ENCODE measurements at regions not wholly inside any gene's neighbourhood (a gene's known extent, or its start where the extent isn't known, plus 50 kb on each side); places are given as distances from the start of the nearest gene placed in this dataset.

DNA sequence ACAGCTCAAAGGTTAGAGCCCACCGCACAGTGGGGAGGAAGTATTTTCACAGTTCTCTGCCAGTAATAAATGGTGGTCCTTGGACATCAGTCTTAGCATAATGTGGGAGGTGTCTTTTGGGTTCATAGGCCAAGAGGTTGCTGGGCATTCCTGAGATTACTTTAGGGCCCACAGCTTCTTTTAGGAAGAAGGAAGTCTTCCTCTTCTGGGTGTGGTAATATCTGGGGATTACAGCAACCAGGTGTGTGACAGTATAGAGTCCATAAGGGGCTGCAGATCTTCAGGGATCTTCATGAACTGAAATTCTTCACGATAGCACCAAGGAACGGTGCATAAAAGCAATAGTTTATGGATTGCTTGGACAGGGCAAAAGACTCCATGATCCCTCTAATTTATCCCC is 56.2 kb upstream of the PTGR2 start:
- H3K36me3 ChIP-seq = no peaks in the 10 kb centered on the region
- DNase-seq (ENCODE audit: low spot score) (no peak), ATAC-seq (ENCODE audit: insufficient number of reproducible peaks, low FRiP score, low read depth) (no peak)
- no peak overlapping the region for H3K4me3 ChIP-seq
- no peaks in the 10 kb centered on the region for H3K27me3 ChIP-seq (replicated peaks; ENCODE audit: insufficient read depth)
- peaks cover 17 to 21% of the 10 kb centered on the region in 2 donors for H3K4me1 ChIP-seq (ENCODE audit: control insufficient read depth in 1 of 2, low read depth in 2 of 2)
- H3K9me3 ChIP-seq = no peaks in the 10 kb centered on the region
- peak overlapping the region; percentile 24 to 80 for H3K27ac ChIP-seq
- TF ChIP-seq, protein P1, sequence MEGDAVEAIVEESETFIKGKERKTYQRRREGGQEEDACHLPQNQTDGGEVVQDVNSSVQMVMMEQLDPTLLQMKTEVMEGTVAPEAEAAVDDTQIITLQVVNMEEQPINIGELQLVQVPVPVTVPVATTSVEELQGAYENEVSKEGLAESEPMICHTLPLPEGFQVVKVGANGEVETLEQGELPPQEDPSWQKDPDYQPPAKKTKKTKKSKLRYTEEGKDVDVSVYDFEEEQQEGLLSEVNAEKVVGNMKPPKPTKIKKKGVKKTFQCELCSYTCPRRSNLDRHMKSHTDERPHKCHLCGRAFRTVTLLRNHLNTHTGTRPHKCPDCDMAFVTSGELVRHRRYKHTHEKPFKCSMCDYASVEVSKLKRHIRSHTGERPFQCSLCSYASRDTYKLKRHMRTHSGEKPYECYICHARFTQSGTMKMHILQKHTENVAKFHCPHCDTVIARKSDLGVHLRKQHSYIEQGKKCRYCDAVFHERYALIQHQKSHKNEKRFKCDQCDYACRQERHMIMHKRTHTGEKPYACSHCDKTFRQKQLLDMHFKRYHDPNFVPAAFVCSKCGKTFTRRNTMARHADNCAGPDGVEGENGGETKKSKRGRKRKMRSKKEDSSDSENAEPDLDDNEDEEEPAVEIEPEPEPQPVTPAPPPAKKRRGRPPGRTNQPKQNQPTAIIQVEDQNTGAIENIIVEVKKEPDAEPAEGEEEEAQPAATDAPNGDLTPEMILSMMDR (IDR thresholded peaks at IDR 0.05) = no peak

DNA sequence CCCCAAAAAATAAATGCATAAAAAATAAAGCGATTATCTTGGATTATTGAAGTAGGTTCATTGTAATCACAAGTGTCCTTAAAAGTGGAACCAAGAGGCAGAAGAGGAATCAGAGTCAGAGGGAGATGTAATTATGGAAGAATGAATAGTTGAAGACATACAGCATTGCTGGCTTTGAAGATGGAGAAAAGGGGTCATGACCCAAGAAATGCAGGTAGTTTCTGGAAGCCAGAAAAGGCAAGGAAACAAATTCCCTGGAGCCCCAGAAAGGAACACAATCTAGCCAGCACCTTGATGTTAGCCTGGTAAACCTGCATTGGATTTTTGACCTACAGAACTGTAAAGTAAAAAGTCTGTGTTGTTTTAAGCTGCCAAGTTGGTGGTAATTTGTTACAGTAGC is 57.5 kb upstream of the PTGR2 start:
- Histone ChIP-seq H3K4me3 (no peak overlapping the region), H3K27me3 (replicated peaks; ENCODE audit: insufficient read depth) (no peaks in the 10 kb centered on the region), H3K36me3 (no peaks in the 10 kb centered on the region), H3K9me3 (no peaks in the 10 kb centered on the region), H3K4me1 (ENCODE audit: control insufficient read depth in 1 of 2, low read depth in 2 of 2) (peaks cover 26 to 33% of the 10 kb centered on the region in 2 donors), H3K27ac (peak overlapping the region; percentile 79 to 80)
- TF ChIP-seq, protein P1 (IDR thresholded peaks at IDR 0.05) = no peak
- no peak for ATAC-seq (ENCODE audit: insufficient number of reproducible peaks, low FRiP score, low read depth)
- DNase-seq (ENCODE audit: low spot score) = no peak

DNA sequence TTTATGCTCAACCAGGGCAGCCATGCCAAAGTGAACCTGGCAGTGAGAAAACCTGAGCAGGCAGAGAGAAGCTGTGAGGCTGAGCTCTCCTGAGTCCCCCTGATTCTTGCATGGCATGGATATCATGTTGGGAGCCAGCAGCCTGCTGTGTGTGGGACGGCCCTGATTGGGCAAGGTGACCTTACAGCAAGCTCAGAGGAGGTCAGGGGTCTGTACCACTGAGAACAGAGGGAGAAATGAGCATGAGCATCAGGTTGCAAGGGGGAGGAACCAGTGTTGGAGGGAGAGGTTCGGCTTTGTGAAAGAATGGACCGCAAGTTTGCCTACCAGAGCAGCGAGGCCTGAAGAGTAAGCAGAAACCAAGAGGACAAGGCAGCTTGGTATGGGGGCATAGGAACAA is 59.1 kb upstream of the PTGR2 start:
- Histone ChIP-seq H3K4me1 (ENCODE audit: control insufficient read depth in 1 of 2, low read depth in 2 of 2) (peaks cover 39 to 49% of the 10 kb centered on the region in 2 donors), H3K9me3 (no peaks in the 10 kb centered on the region), H3K27ac (no peak overlapping the region), H3K4me3 (no peak overlapping the region), H3K36me3 (no peaks in the 10 kb centered on the region), H3K27me3 (replicated peaks; ENCODE audit: insufficient read depth) (no peaks in the 10 kb centered on the region)
- DNase-seq (ENCODE audit: low spot score) (no peak), ATAC-seq (ENCODE audit: insufficient number of reproducible peaks, low FRiP score, low read depth) (no peak)
- TF ChIP-seq, protein P1 (IDR thresholded peaks at IDR 0.05) = no peak

DNA sequence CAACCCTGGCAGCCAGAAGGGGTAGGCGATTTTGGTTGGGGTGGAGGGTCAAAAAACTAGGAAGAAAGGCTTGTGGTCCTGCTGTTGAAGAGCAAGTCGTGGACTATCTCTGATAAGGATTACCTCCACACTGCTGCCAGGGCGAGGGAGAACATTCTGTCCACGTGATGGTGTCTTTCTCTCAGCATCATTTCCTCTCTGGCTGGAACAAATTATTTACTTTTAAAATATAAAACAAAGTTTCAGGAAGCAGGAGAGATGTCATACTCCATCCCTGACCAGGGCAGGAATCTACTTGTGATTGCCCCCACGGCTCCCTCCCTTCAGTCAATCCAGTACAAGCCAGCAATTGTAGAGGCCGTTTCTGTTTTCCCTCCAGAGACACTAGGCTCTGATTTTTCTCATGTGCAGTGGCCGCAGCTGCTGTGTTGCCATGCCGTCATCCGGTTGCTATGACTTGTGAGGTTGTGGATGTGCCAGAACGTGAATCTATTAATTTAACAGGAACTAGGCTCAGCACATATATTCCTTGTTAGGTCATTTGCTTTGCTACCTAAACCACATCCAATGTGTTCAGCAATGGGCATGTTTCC is 61.5 kb upstream of the PTGR2 start:
- no peaks in the 10 kb centered on the region for H3K27me3 ChIP-seq (replicated peaks; ENCODE audit: insufficient read depth)
- peak; percentile 73 for DNase-seq (ENCODE audit: low spot score)
- TF ChIP-seq, protein P1 (IDR thresholded peaks at IDR 0.05) = no peak

DNA sequence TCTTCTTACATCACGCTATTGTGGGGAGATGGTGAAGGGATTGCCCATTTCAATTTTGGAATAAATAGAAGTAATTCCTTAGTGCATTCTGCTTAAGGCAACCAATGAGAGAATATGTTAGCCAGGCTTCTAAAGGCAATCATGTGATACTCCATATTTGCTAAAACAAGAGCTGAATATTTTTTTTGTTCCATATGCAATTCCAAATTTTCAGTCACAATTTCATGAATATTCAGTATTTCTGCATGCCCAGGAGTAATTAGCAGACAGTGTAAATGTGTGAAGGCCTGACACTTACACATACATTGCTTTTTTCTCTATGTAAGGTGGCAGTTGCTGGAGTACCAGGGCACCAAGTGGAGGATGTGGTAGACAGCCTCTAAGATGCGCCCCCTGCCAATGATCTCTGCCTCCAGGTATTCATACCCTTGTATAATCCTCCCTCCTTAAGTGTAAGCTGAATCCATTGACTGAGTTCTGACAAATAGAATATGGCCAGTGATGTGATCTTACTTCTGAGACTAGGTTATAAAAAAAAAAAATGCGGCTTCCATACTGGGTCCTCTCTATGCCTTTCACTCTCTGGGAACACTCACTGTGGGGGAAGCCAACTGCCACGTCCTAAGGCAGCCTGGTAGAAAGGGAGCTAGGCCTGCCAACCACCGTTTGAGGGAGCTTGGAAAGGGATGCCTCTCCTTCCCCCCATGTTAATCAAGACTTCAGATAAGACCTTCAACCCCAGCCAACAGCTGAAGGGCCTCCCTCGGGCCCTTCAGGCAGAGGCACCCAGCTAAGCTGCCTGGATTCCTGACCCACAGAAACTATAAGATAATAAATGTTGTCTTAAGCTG is 62.7 kb upstream of the PTGR2 start:
- peak overlapping the region; percentile 41 for H3K4me3 ChIP-seq
- no peaks in the 10 kb centered on the region for H3K27me3 ChIP-seq (replicated peaks; ENCODE audit: insufficient read depth)
- H3K36me3 ChIP-seq = no peaks in the 10 kb centered on the region
- no peaks in the 10 kb centered on the region for H3K9me3 ChIP-seq
- no peak for DNase-seq (ENCODE audit: low spot score)
- H3K27ac ChIP-seq = peak overlapping the region; percentile 95 to 98
- TF ChIP-seq, protein P1 (IDR thresholded peaks at IDR 0.05) = no peak
- H3K4me1 ChIP-seq (ENCODE audit: control insufficient read depth in 1 of 2, low read depth in 2 of 2) = peaks cover 43 to 54% of the 10 kb centered on the region in 2 donors
- ATAC-seq (ENCODE audit: insufficient number of reproducible peaks, low FRiP score, low read depth) = no peak

More for the DNA sequence above, 61.5 kb upstream of the PTGR2 start:
- H3K4me3 ChIP-seq = peak overlapping the region; percentile 41
- H3K4me1 ChIP-seq (ENCODE audit: control insufficient read depth in 1 of 2, low read depth in 2 of 2) = peaks cover 38 to 52% of the 10 kb centered on the region in 2 donors
- H3K27ac ChIP-seq = peak overlapping the region; percentile 95 to 98
- no peaks in the 10 kb centered on the region for H3K36me3 ChIP-seq
- peak; percentile 68 for ATAC-seq (ENCODE audit: insufficient number of reproducible peaks, low FRiP score, low read depth)
- no peaks in the 10 kb centered on the region for H3K9me3 ChIP-seq

Measured in thoracic aorta (tissue), 2 donors.